SK-N-MC (cell line): ENCODE measurements at regions not wholly inside any gene's neighbourhood (a gene's known extent, or its start where the extent isn't known, plus 50 kb on each side); places are given as distances from the start of the nearest gene placed in this dataset.

Source experiments
- EZH2 ChIP-seq: fragments of 200-600 bp; sonication (generic); IDR thresholded peaks from one replicate; pipeline ENCODE4 v1.6.1; 2017; ENCODE audit warnings: antibody characterized with exemption
- FOXP2 ChIP-seq: optimal IDR thresholded peaks from 2 replicates; pipeline ENCODE3; 2011; ENCODE audit warnings: mild to moderate bottlenecking, moderate library complexity; ENCODE audit not compliant: insufficient read depth; ENCODE audit errors: extremely low read length, control extremely low read depth
- POLR2AphosphoS5 ChIP-seq: IDR thresholded peaks from 2 replicates; pipeline ENCODE4 v1.6.1; 2012; ENCODE audit warnings: mild to moderate bottlenecking, low read depth, low read length, borderline replicate concordance

DNA sequence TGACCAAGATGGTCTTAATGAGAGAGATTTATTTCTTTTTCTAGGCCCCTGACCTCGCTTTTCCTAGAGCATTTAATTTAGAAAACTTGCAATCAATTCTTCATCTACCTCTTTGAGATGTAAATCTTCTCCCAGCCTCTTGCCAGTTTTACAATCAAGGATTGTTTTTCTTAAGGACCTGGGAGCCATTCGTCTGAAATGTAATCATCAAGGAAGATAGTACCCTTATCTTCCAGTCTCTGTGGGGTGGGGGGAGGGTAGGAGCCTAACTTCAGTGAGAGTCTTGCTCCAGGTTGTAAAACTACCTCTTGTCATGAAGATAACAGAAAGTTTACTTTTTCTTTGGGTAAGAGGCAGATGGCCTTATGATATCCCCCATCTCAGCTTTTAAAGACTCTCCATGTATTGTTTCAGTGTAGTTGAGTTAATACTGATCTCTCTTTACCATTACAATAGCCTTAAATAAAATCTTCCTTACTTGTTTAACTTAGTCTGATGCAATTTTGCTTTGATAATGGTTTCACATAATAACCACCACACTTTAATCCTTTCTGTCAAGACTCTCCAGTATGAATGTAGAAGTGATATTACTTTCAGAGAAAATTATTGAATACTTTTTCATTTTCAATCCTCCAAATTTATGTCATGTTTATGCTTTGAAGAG is 110.2 kb upstream of the CPHXL start:
- no peak for TF ChIP-seq POLR2AphosphoS5
- TF ChIP-seq EZH2, result no peak
- TF ChIP-seq FOXP2, result no peak
